B cell (primary cell): ENCODE measurements at regions not wholly inside any gene's neighbourhood (a gene's known extent, or its start where the extent isn't known, plus 50 kb on each side); places are given as distances from the start of the nearest gene placed in this dataset.

Experiments
- ATAC-seq: fragments of 200-7000 bp; cut with Tn5 transposase; one replicate; pipeline ENCODE4 v1.10.0; 2021; ENCODE audit warnings: low read depth, mild to moderate bottlenecking, moderate number of reproducible peaks, moderate library complexity
- CTCF ChIA-PET: fragments of 350-600 bp; sonication (Branson Sonifier 250); formaldehyde crosslinking; loops from one replicate; lab custom pipeline; 2021; ENCODE audit warnings: antibody characterized with exemption, inconsistent platforms; lab: Charles Lee
- POLR2A ChIA-PET: fragments of 350-600 bp; sonication (Branson Sonifier 250); formaldehyde crosslinking; loops from one replicate; lab custom pipeline; 2021; ENCODE audit warnings: antibody characterized with exemption; lab: Charles Lee
- DNase-seq: peaks from one replicate; pipeline ENCODE4 v3.0.0; 2013
- H2AFZ ChIP-seq: 2 replicates; pipeline ENCODE4 v1.6.1; 2012; ENCODE audit warnings: mild to moderate bottlenecking, low read depth, low read length; ENCODE audit not compliant: insufficient read depth, poor library complexity, severe bottlenecking
- H3K27ac ChIP-seq, 2 donors: 1 replicate in 1 of 2; 2 replicates in 1 of 2; pipeline ENCODE4 v1.5.1; 2012 to 2013; ENCODE audit warnings: low read length in 2 of 2, mild to moderate bottlenecking in 2 of 2, moderate library complexity in 1 of 2
- H3K27me3 ChIP-seq, 4 experiments: fragments of 200-600 bp in 1 of 4; sonication (generic) in 1 of 4; replicated peaks in 1 of 4; 1 replicate in 2 of 4; 2 replicates in 2 of 4; pipeline versions ENCODE4 v1.6.1 to v1.7.0; 2013 to 2016; ENCODE audit warnings: low read length in 3 of 4, mild to moderate bottlenecking in 2 of 4, mixed read lengths in 1 of 4, moderate library complexity in 1 of 4; ENCODE audit not compliant: insufficient read depth in 4 of 4, control insufficient read depth in 3 of 4; ENCODE audit errors: control extremely low read depth in 1 of 4
- H3K36me3 ChIP-seq, 2 experiments: replicated peaks in 1 of 2; 1 replicate in 1 of 2; 2 replicates in 1 of 2; pipeline versions ENCODE4 v1.6.1 to v1.7.1; 2013; ENCODE audit warnings: low read length in 1 of 2; ENCODE audit not compliant: insufficient read depth in 2 of 2, control insufficient read depth in 1 of 2; ENCODE audit errors: control extremely low read depth in 1 of 2, extremely low read depth in 1 of 2
- H3K4me1 ChIP-seq, 2 donors: fragments of 200-600 bp in 1 of 2; sonication (generic) in 1 of 2; 1 replicate in 1 of 2; 2 replicates in 1 of 2; pipeline versions ENCODE4 v1.5.1 to v1.6.1; 2013 to 2017; ENCODE audit warnings: low read length in 2 of 2; ENCODE audit not compliant: control insufficient read depth in 2 of 2, insufficient read depth in 2 of 2
- H3K4me2 ChIP-seq: replicated peaks from 2 replicates; pipeline ENCODE3; 2012; ENCODE audit warnings: mild to moderate bottlenecking, low read depth, low read length; ENCODE audit not compliant: poor library complexity, severe bottlenecking
- H3K4me3 ChIP-seq, 5 experiments: fragments of 200-600 bp in 1 of 5; sonication (generic) in 1 of 5; 1 replicate in 3 of 5; 2 replicates in 2 of 5; pipeline versions ENCODE4 v1.5.1 to v1.7.0; 2011 to 2016; ENCODE audit warnings: low read length in 4 of 5, mild to moderate bottlenecking in 4 of 5, low read depth in 2 of 5, control low read depth in 1 of 5, moderate library complexity in 1 of 5; ENCODE audit not compliant: insufficient read depth in 1 of 5; ENCODE audit errors: control extremely low read depth in 1 of 5, extremely low read depth in 1 of 5
- H3K79me2 ChIP-seq: fragments of 200-600 bp; sonication (generic); one replicate; pipeline ENCODE4 v1.6.0; 2016; ENCODE audit warnings: low read length; ENCODE audit not compliant: control insufficient read depth, insufficient read depth
- H3K9ac ChIP-seq: fragments of 200-600 bp; sonication (generic); 2 replicates; pipeline ENCODE4 v1.6.1; 2017; ENCODE audit warnings: mild to moderate bottlenecking, low read length, moderate library complexity
- H3K9me3 ChIP-seq, 3 donors: one replicate each; pipeline versions ENCODE4 v1.6.1 to v1.7.1; 2013; ENCODE audit warnings: low read length in 2 of 3; ENCODE audit not compliant: control insufficient read depth in 2 of 3, insufficient read depth in 1 of 3; ENCODE audit errors: control extremely low read depth in 1 of 3
- H4K20me1 ChIP-seq: 2 replicates; pipeline ENCODE4 v1.6.0; 2012; ENCODE audit warnings: mild to moderate bottlenecking, low read length; ENCODE audit not compliant: insufficient read depth, control insufficient read depth, poor library complexity, severe bottlenecking
- H3K27ac Mint-ChIP-seq: one replicate; pipeline ENCODE4 v1.8.0; 2021; ENCODE audit warnings: mixed read lengths
- H3K27me3 Mint-ChIP-seq: one replicate; pipeline ENCODE4 v1.8.0; 2021; ENCODE audit warnings: mixed read lengths
- H3K4me1 Mint-ChIP-seq: one replicate; pipeline ENCODE4 v1.8.0; 2021; ENCODE audit warnings: mixed read lengths
- H3K4me3 Mint-ChIP-seq: one replicate; pipeline ENCODE4 v1.8.0; 2021; ENCODE audit warnings: mixed read lengths
- H3K9me3 Mint-ChIP-seq: one replicate; pipeline ENCODE4 v1.8.0; 2022; ENCODE audit warnings: mixed read lengths; ENCODE audit not compliant: insufficient read depth
- CTCF ChIP-seq: fragments of 200-600 bp; IDR thresholded peaks from one replicate; pipeline ENCODE4 v1.8.0; 2022; ENCODE audit warnings: antibody characterized with exemption, mild to moderate bottlenecking
- EZH2 ChIP-seq: IDR thresholded peaks from 2 replicates; pipeline ENCODE4 v1.6.1; 2012; ENCODE audit warnings: borderline replicate concordance, low read depth, mild to moderate bottlenecking, moderate library complexity, low read length; ENCODE audit not compliant: insufficient read depth, poor library complexity, severe bottlenecking
- WGBS: methylation state at CpG from one replicate; pipeline ENCODE4 v1.1.5; 2013; ENCODE audit warnings: missing lambda C conversion rate; ENCODE audit not compliant: insufficient coverage; 5-methylcytosine and 5-hydroxymethylcytosine counted together
- intact Hi-C: fragments of 100-400 bp; cut with micrococcal nuclease; formaldehyde crosslinking; loops from one replicate; pipeline ENCODE4 v1.10.0; 2022

- ATAC-seq = no peak
- H3K4me1 Mint-ChIP-seq = no peaks in the 10 kb centered on the region
These were observed 364.9 kb downstream of the ZNF674 start for GRCh38 chrX:46180258-46180687.

GRCh38 chrX:46179748-46180147 lies 365.5 kb downstream of the ZNF674 start:
- H2AFZ ChIP-seq = no peak overlapping the region
- no peak overlapping the region for H3K27ac Mint-ChIP-seq
- no peaks in the 10 kb centered on the region for H4K20me1 ChIP-seq
- H3K9me3 ChIP-seq = no peaks in the 10 kb centered on the region
- ATAC-seq (no peak), DNase-seq (no peak)
- H3K27ac ChIP-seq = no peak overlapping the region
- no peak overlapping the region for H3K4me3 ChIP-seq
- intact Hi-C loops = no loop called here
- H3K4me2 ChIP-seq = no peak overlapping the region
- no peaks in the 10 kb centered on the region for H3K4me1 Mint-ChIP-seq
- POLR2A ChIA-PET = no interaction called here
- no peak for TF ChIP-seq EZH2
- no peak for TF ChIP-seq CTCF
- H3K9me3 Mint-ChIP-seq = no peaks in the 10 kb centered on the region
- WGBS = 41% methylated on average over 2 of the region's 3 CpGs
- H3K4me1 ChIP-seq = no peaks in the 10 kb centered on the region
- no peaks in the 10 kb centered on the region for H3K27me3 Mint-ChIP-seq
- H3K79me2 ChIP-seq = no peaks in the 10 kb centered on the region
- no peaks in the 10 kb centered on the region for H3K27me3 ChIP-seq
- no peak overlapping the region for H3K9ac ChIP-seq
- H3K36me3 ChIP-seq = no peaks in the 10 kb centered on the region
- no peak overlapping the region for H3K4me3 Mint-ChIP-seq
- CTCF ChIA-PET = no interaction called here

More at GRCh38 chrX:46180258-46180687, 364.9 kb downstream of the ZNF674 start:
- no peak overlapping the region for H3K9ac ChIP-seq
- intact Hi-C loops = no loop called here
- no peak for DNase-seq
- CTCF ChIA-PET = no interaction called here
- no peaks in the 10 kb centered on the region for H3K79me2 ChIP-seq
- no peaks in the 10 kb centered on the region for H3K36me3 ChIP-seq
- no CpG with 5 or more reads among the region's 3 CpGs for WGBS
- H3K27ac Mint-ChIP-seq = no peak overlapping the region
- POLR2A ChIA-PET = no interaction called here
- no peaks in the 10 kb centered on the region for H3K4me1 ChIP-seq
- no peak overlapping the region for H3K4me3 Mint-ChIP-seq
- no peaks in the 10 kb centered on the region for H3K9me3 ChIP-seq
- no peak overlapping the region for H3K4me3 ChIP-seq
- no peaks in the 10 kb centered on the region for H3K9me3 Mint-ChIP-seq
- H2AFZ ChIP-seq = no peak overlapping the region
- TF ChIP-seq CTCF (no peak), EZH2 (no peak)
- H4K20me1 ChIP-seq = no peaks in the 10 kb centered on the region
- no peak overlapping the region for H3K27ac ChIP-seq
- H3K27me3 ChIP-seq = no peaks in the 10 kb centered on the region
- no peak overlapping the region for H3K4me2 ChIP-seq
- H3K27me3 Mint-ChIP-seq = no peaks in the 10 kb centered on the region
